ENCODE measurements at regions not wholly inside any gene's neighbourhood (a gene's known extent, or its start where the extent isn't known, plus 50 kb on each side); places are given as distances from the start of the nearest gene placed in this dataset.
"Not testable (repeated sequence)": the region's sequence is repeated elsewhere in the genome, so short reads cannot be mapped to it uniquely, and the experiment has no call there.

GRCh38 chrX:99394456-99394855, 1015.6 kb downstream of the PCDH19 start:
- no peak for DNase-seq

DNA sequence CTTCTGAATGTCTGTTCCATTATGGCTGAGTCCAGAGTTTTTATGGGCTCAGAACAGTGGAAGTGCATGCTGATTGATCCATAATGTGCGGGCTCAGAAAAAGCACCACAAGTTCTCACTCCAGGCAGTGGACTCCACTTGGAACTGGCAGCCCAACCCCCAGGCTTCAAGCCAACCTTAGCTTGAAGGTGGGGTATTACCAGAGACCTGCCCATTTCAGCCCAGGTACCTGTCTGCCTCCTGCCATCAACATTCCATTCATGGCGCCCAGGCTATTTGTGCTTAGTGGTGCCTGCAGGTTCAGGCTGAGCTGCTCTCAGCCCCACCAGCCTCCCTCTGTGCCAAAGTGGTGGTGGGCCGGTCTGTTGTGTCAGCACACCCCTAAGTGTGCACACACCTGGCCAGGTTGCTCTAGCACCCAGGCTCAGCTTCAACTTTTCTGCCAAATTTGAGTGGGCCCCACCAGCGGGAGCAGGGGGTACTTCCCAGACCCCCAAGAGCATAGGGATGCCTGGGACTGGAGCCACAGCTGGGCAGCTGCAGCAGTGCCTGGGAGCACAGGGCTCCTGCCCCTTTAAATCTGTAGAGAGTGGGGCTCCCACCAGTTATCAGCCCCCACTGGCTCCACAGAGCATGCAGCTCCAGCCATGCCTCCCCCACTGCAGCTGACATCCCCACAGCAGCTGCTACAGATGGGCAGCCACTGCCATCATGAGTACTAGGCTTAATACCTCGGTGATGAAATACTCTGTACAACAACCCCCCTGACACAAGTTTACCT, 1025.3 kb downstream of the PCDH19 start:
- DNase-seq, result no peak

DNA sequence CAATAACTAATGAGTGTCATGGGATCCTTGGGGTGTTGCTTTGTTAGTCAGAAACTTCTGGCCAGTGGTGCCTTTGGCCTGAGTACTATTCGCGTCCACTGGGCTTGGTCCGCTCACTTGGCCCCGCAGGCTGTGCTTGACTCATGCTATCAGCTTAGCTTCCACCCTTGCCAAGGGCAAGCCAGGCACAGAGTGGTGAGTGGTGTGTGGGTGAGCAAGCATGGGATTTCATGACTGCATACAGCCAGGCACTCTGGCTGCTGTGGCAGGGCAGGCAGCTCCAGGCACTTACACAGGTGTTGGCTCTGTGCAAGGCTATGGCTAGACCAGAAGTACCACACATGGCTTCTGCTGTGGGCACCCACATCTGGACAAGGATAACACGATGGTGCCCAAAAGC, 1026.3 kb downstream of the PCDH19 start:
- no peak for DNase-seq

DNA sequence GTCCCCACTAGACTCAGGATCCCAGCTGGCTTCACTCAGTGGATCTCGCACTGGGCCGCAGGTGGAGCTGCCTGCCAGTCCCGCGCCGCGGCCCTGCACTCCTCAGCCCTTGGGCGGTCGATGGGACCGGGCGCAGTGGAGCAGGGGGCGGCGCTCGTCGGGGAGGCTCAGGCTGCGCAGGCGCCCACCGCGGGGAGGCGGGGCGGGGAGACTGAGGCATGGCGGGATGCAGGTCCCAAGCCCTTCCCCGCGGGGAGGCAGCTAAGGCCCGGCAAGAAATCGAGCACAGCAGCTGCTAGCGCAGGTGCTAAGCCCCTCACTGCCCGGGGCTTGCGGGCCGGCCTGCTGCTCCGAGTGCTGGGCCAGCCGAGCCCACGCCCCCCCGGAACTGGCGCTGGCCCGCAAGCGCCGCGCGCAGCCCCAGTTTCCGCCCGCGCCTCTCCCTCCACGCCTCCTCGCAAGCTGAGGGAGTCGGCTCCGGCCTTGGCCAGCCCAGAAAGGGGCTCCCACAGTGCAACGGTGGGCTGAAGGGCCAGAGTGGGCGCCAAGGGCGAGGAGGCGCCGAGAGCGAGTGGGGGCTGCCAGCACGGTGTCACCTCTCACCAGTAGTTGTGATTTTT, 1038.0 kb downstream of the PCDH19 start:
- DNase-seq, result peak; percentile 34 to 50

DNA sequence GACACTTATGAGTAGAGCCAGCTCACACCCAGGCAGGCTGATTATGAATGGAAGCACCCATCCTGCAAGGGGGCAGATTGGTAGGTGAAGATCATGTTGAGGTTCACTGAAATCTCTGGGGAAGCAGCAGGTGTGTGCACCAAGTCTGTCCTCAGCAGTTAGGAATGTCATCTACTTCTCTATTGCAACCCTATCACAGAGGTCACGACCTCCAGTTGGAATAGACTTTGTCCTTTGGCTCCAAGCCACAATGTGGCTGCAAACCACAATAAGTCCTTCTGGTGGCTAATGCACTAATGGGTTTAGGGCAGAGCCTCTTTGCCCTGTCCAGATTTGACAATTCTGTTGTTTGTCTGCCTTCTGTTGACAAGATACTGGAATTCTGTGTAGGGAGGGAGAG, 1056.7 kb downstream of the PCDH19 start:
- no peak for DNase-seq

DNA sequence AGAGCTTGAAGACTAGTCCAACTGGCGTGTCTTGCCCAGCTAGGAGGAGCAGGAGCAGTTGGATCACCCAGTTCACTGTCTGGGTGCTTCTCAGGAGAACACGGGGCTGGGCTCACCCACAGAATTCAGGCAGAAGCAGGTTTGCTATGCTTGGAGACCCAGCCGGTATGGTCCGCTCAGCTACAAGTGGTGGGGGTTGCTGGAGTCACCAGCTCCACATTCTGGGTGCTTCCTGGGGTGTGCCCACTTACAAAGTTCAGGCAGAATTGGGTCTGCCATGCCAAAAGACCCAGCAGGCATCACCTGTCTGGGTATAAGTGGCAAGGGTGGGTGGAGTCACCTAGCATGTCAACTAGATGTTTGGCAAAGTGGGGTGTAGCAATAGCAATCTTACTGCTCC, 1061.8 kb downstream of the PCDH19 start:
- DNase-seq, result no peak

- DNase-seq, result no peak
Measured at GRCh38 chrX:99308302-99308701, 1101.8 kb downstream of the PCDH19 start.

DNA sequence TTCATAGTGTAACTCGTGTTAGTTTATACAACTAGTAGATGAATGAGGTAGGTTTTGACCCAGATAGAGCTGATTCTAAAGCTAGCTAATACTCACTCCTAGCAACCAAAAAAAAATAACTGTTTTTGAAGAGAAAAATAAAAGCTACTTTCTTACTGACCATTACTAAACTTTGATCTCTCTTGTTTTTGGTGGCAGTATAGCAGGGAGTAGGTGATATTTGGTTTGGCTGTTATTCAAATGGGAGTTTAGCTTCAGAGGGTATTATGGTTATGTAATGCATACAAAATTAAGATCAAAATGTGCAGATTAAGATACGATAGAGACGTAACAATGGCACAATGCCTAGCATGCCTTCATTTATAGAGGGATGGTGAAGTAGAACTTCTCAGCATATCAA, 1104.5 kb downstream of the PCDH19 start:
- DNase-seq, result no peak

DNA sequence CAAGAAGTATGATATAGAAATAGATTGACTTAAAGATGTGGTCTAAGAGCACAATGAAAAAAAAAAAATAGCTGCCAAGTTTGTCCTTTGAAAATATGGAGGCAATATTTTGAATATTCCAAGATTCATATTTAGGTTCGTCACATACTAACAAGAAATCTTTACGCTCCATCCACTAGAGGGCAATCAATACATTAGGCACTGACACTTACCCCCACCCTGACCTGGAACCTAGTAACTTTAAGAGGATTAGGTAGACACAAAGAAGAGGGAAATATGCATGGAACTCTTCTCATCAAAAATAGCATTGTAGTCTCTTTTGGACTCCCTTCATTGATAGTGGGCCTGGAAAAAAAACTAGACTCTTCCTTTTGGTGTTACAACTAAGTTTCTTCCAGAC, 1108.1 kb downstream of the PCDH19 start:
- peak; percentile 10 for DNase-seq

DNA sequence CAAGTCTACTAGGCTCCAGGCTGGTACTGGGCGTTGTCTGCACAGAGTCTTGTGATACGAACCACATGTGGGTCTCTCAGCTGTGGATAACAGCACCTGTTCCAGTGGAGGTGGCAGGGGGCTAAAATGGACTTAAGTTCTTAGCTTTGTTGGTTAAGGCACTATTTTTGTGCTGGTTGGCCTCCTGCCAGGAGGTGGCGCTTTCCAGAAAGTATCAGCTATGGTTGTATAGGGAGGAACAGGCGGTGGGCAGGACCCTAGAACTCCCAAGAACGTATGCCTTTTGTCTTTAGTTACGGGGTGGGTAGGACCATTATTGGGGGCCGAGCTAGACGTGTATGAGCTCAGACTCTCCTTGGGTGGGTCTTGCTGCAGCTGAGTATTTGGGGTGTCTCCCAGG, 1138.4 kb downstream of the PCDH19 start:
- DNase-seq, result no peak

- no peak for DNase-seq
Measured at GRCh38 chrX:99266255-99266654, 1143.8 kb downstream of the PCDH19 start.

- no peak for DNase-seq
Measured at GRCh38 chrX:99248180-99248579, 1161.9 kb downstream of the PCDH19 start.

DNA sequence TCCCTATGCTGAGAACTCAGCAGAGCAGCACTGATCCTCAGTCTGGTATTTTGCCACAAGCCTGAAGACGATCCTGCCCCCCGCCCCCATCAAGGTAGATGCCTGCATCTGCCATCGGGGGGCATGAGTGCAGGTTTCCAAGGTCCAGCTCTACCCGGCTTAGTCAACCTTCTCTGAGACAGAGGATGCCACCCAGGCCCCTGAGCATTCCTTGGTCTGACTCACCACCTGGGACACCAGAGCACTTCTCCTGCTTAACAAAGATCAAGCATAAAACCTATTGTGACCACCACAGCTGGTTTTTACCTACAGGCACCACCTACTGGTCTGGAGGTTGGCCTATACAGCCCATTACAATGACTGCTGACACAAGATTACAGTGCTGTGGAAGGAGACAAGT, 1168.1 kb downstream of the PCDH19 start:
- no peak for DNase-seq

DNA sequence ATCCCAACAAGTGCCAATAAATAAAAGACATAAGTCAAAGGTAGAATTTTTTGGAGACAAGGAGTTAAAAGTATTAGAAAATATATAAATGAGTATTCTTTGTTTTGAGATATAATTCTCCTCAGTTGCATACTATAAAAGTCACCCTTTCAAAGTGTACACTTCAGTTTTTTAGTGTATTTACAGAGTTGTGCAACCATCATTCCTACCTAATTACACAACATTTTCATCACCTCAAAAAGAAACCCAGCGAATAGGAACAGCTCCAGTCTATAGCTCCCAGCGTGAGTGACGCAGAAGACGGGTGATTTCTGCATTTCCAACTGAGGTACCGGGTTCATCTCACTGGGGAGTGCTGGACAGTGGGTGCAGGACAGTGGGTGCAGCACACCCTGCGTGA, 1175.7 kb downstream of the PCDH19 start:
- DNase-seq, result not testable (repeated sequence)

DNA sequence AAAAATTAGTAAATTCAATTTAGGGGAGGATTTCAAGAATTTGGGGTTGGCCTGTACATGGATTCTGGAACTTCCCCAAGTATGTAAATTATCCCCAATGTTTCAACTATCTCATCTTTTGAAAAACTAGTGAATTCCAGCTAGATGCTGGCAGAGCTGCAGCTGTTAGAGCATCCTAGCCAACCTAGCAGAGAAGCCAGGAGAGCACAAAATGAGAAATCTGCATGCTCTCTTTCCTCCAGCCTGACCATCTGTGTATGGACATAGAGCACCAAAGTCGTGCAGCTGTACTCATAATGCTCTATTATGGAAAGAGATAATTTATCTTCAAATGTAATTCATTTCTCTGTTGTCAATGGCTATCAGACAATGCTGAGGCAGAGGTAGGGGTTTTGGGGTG, 1217.7 kb downstream of the PCDH19 start:
- DNase-seq, result no peak

- no peak for DNase-seq
Measured at GRCh38 chrX:99184153-99184552, 1225.9 kb downstream of the PCDH19 start.

GRCh38 chrX:99172958-99173357, 1237.1 kb downstream of the PCDH19 start:
- DNase-seq, result no peak

DNA sequence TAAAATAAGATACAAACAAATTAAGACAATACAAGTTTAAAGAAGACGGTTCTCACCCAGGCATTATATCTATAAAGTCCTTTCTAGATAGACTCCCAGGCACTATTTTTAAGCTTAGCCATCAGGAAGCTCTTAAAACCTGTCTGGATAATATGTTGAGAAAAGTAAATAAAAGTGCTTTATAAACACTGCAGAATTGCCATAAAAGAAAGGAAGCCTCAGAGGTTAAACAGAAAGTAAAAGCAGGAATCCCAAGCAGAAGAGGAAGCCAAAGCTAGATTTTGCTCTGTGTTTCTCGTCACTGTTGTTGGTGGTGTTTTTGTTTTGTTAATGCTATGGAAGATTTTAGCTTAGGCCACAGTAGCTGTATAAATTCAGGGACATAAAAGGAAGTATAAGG, 1267.3 kb downstream of the PCDH19 start:
- no peak for DNase-seq

- no peak for DNase-seq
Measured at GRCh38 chrX:99137488-99137887, 1272.6 kb downstream of the PCDH19 start.

DNA sequence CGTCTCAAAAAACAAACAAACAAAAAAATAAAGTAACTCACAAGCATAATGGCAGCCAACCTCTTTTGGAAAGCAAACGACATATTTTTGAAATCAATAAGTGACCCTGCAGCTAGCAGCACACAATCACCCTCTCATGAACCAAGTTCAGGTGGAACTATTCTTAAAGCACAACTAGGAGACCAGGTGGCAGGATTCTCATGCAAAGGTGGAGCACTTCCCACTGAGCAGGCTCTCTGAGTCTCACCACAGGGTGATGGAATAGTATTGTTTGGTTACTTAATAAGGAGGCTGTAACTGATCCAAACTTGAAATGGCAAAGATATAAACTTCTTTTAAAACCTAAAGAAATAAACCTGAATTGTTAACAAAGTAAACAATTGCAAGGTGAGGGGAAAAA, 1293.1 kb downstream of the PCDH19 start:
- DNase-seq, result no peak

DNA sequence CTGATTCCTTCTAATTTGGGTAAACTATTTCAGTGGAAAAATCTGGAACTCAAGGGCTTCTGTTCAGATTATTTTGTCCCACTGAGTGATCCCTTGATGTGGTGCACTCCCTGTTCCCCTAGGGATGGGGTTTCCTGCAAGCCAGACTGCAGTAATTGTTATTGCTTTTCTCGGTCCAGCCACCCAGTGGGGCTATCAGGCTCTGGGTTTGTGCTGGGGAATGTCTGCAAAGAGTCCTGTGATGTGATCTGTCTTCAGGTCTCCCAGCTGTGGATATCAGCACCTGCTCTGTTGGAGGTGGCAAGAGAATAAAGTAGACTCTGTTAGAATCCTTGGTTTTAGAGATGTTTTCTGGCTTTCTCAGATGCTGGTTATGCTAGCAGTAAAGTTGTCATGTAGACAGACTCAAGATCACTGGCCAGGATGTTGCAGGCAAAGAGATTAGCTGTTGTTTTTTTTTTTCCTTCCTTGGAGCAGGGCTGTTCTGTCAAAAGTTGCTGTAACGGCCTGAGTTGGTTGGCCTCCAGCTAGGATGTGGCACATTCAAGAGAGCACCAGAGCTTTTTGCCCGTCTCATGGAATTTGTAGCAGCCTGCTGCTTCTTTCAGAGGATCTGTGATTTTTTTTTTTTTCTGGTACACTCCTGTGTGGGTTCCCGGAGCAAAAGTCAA, 1314.0 kb downstream of the PCDH19 start:
- no peak for DNase-seq

- DNase-seq, result no peak
Measured at GRCh38 chrX:99091459-99091858, 1318.6 kb downstream of the PCDH19 start.

DNA sequence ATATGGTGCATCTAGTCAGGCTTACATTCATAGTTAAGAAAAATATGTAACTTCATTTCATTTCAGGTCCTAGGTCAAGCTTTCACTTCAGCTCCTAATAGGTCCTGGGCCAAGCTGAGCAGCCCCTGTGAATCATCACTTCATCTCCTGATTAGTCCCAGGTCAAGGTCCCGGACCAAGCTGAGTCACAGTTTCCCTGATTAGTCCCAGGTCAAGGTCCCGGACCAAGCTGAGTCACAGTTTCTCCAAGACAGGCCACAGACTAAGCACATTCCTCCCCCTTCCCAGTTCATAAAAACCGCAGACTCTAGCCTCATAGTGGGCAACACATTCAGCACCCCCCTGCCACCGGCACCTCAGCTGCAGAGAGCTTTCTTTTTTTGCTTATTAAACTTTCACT, 1331.8 kb downstream of the PCDH19 start:
- DNase-seq, result no peak

GRCh38 chrX:99077099-99077498, 1333.0 kb downstream of the PCDH19 start:
- no peak for DNase-seq

All from SHP77 (cell line).